K562 (cell line): ENCODE measurements at regions not wholly inside any gene's neighbourhood (a gene's known extent, or its start where the extent isn't known, plus 50 kb on each side); places are given as distances from the start of the nearest gene placed in this dataset.

Experiments
- REST ChIP-seq, 2 experiments: fragments of 450-650 bp; formaldehyde crosslinking in 1 of 2; IDR thresholded peaks; 2 replicates each; pipeline versions ENCODE4 v1.4.0 to v1.6.1; 2014 to 2020; ENCODE audit warnings: mild to moderate bottlenecking in 2 of 2, borderline replicate concordance in 1 of 2, low read depth in 1 of 2

DNA sequence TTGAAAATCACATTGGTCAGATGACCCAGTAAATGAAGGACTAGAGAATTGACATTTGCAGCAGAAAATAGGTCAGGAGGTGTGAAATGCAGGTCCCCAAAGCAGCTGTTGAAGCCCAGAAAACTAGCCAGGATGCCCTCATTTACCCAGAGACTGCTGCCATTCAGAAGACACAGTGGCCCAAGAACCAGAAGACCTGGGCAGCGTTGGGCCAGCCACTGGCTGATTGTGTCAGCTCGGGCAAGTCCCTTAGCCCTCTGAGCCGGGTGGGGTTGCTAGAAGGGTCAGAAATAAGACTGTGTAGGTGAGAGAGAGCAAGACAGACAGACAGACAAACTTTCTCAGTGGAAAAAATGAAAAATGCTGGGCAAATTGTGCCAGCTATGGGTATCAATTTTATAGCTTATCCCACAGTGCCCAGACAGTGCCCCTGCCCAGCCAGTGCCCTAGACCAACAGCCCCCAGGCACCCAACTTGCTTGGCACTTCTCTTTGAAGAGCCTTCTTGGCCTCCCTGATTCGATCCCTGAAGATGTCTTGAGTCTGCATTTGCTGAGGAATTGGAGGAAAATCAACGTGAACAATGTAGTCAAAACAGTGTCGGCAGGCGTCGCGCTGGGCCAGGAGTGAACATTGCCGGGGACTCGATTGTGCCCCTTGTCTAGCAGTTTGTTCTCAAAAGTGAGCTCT is 198.3 kb downstream of the MN1 start (continued):
- peak; percentile 37; the same call in 1 of the 2 replicates for TF ChIP-seq REST (IDR thresholded peaks at IDR 0.05; ENCODE audit: borderline replicate concordance)
- TF ChIP-seq REST (CRISPR knock-in tag; IDR thresholded peaks at IDR 0.05; ENCODE audit: low read depth): no peak
- TF ChIP-seq, all 486 proteins: peak for 3
